Left kidney (tissue), 1 donor: ENCODE measurements at regions not wholly inside any gene's neighbourhood (a gene's known extent, or its start where the extent isn't known, plus 50 kb on each side); places are given as distances from the start of the nearest gene placed in this dataset.

Source experiments
- DNase-seq: peaks from one replicate; pipeline ENCODE4 v3.0.0-alpha.2; 2013

GRCh38 chr7:32264702-32265284, 194.6 kb upstream of the PDE1C start:
- no peak for DNase-seq

GRCh38 chr7:32263611-32264010, 193.4 kb upstream of the PDE1C start:
- DNase-seq: no peak

GRCh38 chr7:32262315-32262714, 192.1 kb upstream of the PDE1C start:
- DNase-seq: no peak

- no peak for DNase-seq
These were observed 189.9 kb upstream of the PDE1C start for GRCh38 chr7:32259931-32260596.

- no peak for DNase-seq
These were observed 188.1 kb upstream of the PDE1C start for GRCh38 chr7:32258265-32258664.

- DNase-seq: no peak
These were observed 187.4 kb upstream of the PDE1C start for GRCh38 chr7:32257621-32258020.

GRCh38 chr7:32256811-32257210, 186.6 kb upstream of the PDE1C start:
- no peak for DNase-seq

- DNase-seq: no peak
These were observed 186.2 kb upstream of the PDE1C start for GRCh38 chr7:32256376-32256775.

- DNase-seq: peak; percentile 8
These were observed 184.8 kb upstream of the PDE1C start for GRCh38 chr7:32255036-32255435.

- DNase-seq: no peak
These were observed 183.1 kb upstream of the PDE1C start for GRCh38 chr7:32253299-32253698.

- no peak for DNase-seq
These were observed 181.5 kb upstream of the PDE1C start for GRCh38 chr7:32251659-32252058.

GRCh38 chr7:32250471-32251260, 180.5 kb upstream of the PDE1C start:
- no peak for DNase-seq

- no peak for DNase-seq
These were observed 179.8 kb upstream of the PDE1C start for GRCh38 chr7:32250003-32250402.

- DNase-seq: no peak
These were observed 178.3 kb upstream of the PDE1C start for GRCh38 chr7:32248522-32248921.

- DNase-seq: no peak
These were observed 174.7 kb upstream of the PDE1C start for GRCh38 chr7:32244806-32245345.

- no peak for DNase-seq
These were observed 173.6 kb upstream of the PDE1C start for GRCh38 chr7:32243687-32244290.

GRCh38 chr7:32242436-32242835, 172.2 kb upstream of the PDE1C start:
- no peak for DNase-seq

- DNase-seq: no peak
These were observed 171.4 kb upstream of the PDE1C start for GRCh38 chr7:32241636-32242035.

GRCh38 chr7:32239764-32240163, 169.6 kb upstream of the PDE1C start:
- DNase-seq: no peak

GRCh38 chr7:32228601-32229000, 158.4 kb upstream of the PDE1C start:
- no peak for DNase-seq

GRCh38 chr7:32227746-32228145, 157.5 kb upstream of the PDE1C start:
- DNase-seq: no peak

GRCh38 chr7:32224276-32224675, 154.1 kb upstream of the PDE1C start:
- DNase-seq: no peak

- no peak for DNase-seq
These were observed 153.5 kb upstream of the PDE1C start for GRCh38 chr7:32223721-32224120.
